HG03460 (cell line): ENCODE measurements at regions not wholly inside any gene's neighbourhood (a gene's known extent, or its start where the extent isn't known, plus 50 kb on each side); places are given as distances from the start of the nearest gene placed in this dataset.

Source experiments
- ATAC-seq: cut with Tn5 transposase; IDR thresholded peaks from one replicate; pipeline ENCODE4 v1.9.1; 2021; ENCODE audit not compliant: unreplicated experiment

GRCh38 chr2:196565106-196565765 is 74.3 kb upstream of the CCDC150 start:
- no peak for ATAC-seq

- no peak for ATAC-seq
Measured at GRCh38 chr2:196565982-196566381, 73.5 kb upstream of the CCDC150 start.

- ATAC-seq: no peak
Measured at GRCh38 chr2:196566961-196567666, 72.4 kb upstream of the CCDC150 start.

- ATAC-seq: no peak
Measured at GRCh38 chr2:196568506-196568905, 71.0 kb upstream of the CCDC150 start.

GRCh38 chr2:196584903-196585302 is 54.6 kb upstream of the CCDC150 start:
- no peak for ATAC-seq

- no peak for ATAC-seq
Measured at GRCh38 chr2:196586511-196586991, 53.0 kb upstream of the CCDC150 start.

- ATAC-seq: no peak
Measured at GRCh38 chr2:196587056-196587455, 52.5 kb upstream of the CCDC150 start.

GRCh38 chr2:196587739-196588138 is 51.8 kb upstream of the CCDC150 start:
- no peak for ATAC-seq

GRCh38 chr2:196589419-196589818 is 50.1 kb upstream of the CCDC150 start:
- ATAC-seq: no peak
